ENCODE measurements at regions not wholly inside any gene's neighbourhood (a gene's known extent, or its start where the extent isn't known, plus 50 kb on each side); places are given as distances from the start of the nearest gene placed in this dataset.

- no peak for DNase-seq (ENCODE audit: extremely low spot score)
- ChIA-PET CTCF (no interaction called here), POLR2A (no interaction called here)
- TF ChIP-seq, protein P1, sequence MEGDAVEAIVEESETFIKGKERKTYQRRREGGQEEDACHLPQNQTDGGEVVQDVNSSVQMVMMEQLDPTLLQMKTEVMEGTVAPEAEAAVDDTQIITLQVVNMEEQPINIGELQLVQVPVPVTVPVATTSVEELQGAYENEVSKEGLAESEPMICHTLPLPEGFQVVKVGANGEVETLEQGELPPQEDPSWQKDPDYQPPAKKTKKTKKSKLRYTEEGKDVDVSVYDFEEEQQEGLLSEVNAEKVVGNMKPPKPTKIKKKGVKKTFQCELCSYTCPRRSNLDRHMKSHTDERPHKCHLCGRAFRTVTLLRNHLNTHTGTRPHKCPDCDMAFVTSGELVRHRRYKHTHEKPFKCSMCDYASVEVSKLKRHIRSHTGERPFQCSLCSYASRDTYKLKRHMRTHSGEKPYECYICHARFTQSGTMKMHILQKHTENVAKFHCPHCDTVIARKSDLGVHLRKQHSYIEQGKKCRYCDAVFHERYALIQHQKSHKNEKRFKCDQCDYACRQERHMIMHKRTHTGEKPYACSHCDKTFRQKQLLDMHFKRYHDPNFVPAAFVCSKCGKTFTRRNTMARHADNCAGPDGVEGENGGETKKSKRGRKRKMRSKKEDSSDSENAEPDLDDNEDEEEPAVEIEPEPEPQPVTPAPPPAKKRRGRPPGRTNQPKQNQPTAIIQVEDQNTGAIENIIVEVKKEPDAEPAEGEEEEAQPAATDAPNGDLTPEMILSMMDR (IDR thresholded peaks at IDR 0.05; ENCODE audit: control extremely low read depth, extremely low read depth, low read depth, missing control alignments): no peak
Measured at GRCh38 chr3:5657106-5657505, 469.6 kb downstream of the EDEM1 start.

GRCh38 chr3:5663601-5664000 is 476.1 kb downstream of the EDEM1 start:
- DNase-seq (ENCODE audit: extremely low spot score): no peak
- ChIA-PET POLR2A (no interaction called here), CTCF (interaction anchor here (2.2 kb wide), 1 partner anchor 10 kb away, joined by 7 read pairs; no protein-coding TSS in a partner anchor)
- TF ChIP-seq, protein P1 (IDR thresholded peaks at IDR 0.05; ENCODE audit: control extremely low read depth, extremely low read depth, low read depth, missing control alignments): no peak

DNA sequence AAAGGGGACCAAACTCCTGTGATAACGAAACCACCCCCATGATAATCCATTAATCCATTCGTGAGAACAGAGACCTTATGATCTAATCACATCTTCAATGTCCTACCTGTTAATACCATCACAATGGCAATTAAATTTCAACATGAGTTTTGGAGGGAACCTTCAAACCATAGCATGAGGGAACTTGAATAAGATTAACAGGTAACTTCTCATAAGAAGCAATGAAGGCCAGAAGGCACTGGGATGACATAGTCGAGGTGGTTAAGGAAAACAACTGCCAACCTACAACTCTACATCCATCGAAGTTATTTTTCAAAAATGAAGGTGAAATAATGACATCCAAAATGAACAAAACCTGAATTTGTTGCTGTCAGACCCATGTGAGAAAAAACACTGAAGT is 478.9 kb downstream of the EDEM1 start:
- TF ChIP-seq, protein P1 (IDR thresholded peaks at IDR 0.05; ENCODE audit: control extremely low read depth, extremely low read depth, low read depth, missing control alignments): no peak
- DNase-seq (ENCODE audit: extremely low spot score): no peak
- CTCF ChIA-PET: no interaction called here
- POLR2A ChIA-PET: no interaction called here

DNA sequence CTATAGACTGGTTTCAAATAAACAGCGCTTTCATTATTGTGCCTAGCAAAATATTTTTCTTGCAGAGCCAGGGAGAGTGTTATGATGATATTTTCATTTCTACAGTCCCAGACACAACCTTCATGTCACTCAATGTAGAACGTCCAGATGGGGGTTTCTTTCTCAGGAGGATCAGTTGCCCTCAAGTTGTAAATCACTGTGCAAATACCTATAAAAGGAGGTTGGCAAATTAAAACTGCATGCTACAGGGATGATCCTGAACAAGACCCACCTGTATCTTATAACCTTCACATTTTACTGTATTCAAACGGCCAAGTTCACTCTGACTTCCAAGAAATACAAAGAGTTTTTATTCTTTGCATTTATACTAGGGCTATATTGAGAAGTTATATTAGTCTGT is 486.0 kb downstream of the EDEM1 start:
- TF ChIP-seq, protein P1 (IDR thresholded peaks at IDR 0.05; ENCODE audit: control extremely low read depth, extremely low read depth, low read depth, missing control alignments): no peak
- ChIA-PET POLR2A (no interaction called here), CTCF (no interaction called here)
- no peak for DNase-seq (ENCODE audit: extremely low spot score)

DNA sequence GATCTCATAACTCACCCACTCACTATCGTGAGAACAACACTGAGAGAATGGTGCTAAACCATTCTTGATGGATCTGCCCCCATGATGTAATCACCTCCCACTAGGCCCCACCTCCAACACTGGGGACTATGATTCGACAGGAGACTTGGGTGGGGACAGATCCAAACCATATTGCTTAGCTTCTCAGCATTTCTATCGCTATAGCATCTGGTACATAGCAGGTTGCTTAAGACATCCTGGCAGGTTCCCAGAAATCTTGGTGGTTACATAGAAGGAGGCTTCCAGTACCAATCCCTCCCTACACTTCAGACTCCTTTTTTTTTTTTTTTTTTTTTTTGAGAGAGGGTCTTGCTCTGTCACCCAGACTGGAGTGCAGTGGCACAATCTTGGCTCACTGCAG is 487.8 kb downstream of the EDEM1 start:
- TF ChIP-seq, protein P1 (IDR thresholded peaks at IDR 0.05; ENCODE audit: control extremely low read depth, extremely low read depth, low read depth, missing control alignments): no peak
- POLR2A ChIA-PET: no interaction called here
- DNase-seq (ENCODE audit: extremely low spot score): no peak
- CTCF ChIA-PET: no interaction called here

DNA sequence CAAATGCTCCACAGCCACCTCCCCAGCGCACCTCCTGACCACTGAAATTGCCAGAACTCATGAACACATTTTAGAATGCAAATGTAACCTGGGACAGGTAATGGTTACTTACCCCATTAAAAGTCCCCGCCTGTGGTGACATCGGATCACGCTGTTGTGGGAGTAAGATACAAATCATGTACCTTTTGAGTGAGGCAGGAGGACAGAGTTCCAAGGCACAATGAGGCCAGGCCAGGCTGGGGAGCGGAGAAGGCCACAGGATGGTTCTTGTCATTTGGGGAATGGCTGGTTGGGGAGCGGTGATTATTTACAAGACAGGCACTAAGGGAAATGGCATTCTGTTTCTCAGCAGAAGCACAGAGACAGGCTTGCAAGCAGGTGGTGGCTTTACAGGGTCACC is 490.0 kb downstream of the EDEM1 start:
- POLR2A ChIA-PET: no interaction called here
- CTCF ChIA-PET: interaction anchor here (0.6 to 1.2 kb wide), 2 partner anchors 13 to 257 kb away, joined by 3 read pairs; no protein-coding TSS in a partner anchor
- TF ChIP-seq, protein P1 (IDR thresholded peaks at IDR 0.05; ENCODE audit: control extremely low read depth, extremely low read depth, low read depth, missing control alignments): no peak
- no peak for DNase-seq (ENCODE audit: extremely low spot score)

- TF ChIP-seq, protein P1 (IDR thresholded peaks at IDR 0.05; ENCODE audit: control extremely low read depth, extremely low read depth, low read depth, missing control alignments): no peak
- no peak for DNase-seq (ENCODE audit: extremely low spot score)
- ChIA-PET CTCF (interaction anchor here (0.6 kb wide), 1 partner anchor 257 kb away, joined by 3 read pairs; no protein-coding TSS in a partner anchor), POLR2A (no interaction called here)
Measured at GRCh38 chr3:5678248-5678647, 490.7 kb downstream of the EDEM1 start.
